Psoas muscle (tissue), 7 donors: ENCODE measurements at regions not wholly inside any gene's neighbourhood (a gene's known extent, or its start where the extent isn't known, plus 50 kb on each side); places are given as distances from the start of the nearest gene placed in this dataset.

Source experiments
- ATAC-seq, 4 donors: fragments of 200-7000 bp; cut with Tn5 transposase; one replicate each; pipeline ENCODE4 v1.9.1; 2020; ENCODE audit warnings: moderate library complexity in 3 of 4, mild to moderate bottlenecking in 2 of 4
- DNase-seq, 2 donors: peaks; one replicate each; pipeline ENCODE4 v3.0.0-alpha.2; 2020
- H3K27ac ChIP-seq: fragments of 200-600 bp; one replicate; pipeline ENCODE4 v1.8.0; 2022
- H3K27me3 ChIP-seq, 3 donors: fragments of 200-600 bp in 1 of 3; one replicate each; pipeline versions ENCODE4 v1.6.1 to v1.8.0; 2013 to 2022; ENCODE audit warnings: low read length in 2 of 3, mild to moderate bottlenecking in 2 of 3, moderate library complexity in 1 of 3; ENCODE audit not compliant: insufficient read depth in 3 of 3
- H3K36me3 ChIP-seq, 2 donors: fragments of 200-600 bp in 1 of 2; one replicate each; pipeline versions ENCODE4 v1.6.1 to v1.8.0; 2013 to 2022; ENCODE audit warnings: low read depth in 1 of 2, mild to moderate bottlenecking in 1 of 2, moderate library complexity in 1 of 2; ENCODE audit not compliant: insufficient read depth in 1 of 2
- H3K4me1 ChIP-seq: fragments of 200-600 bp; one replicate; pipeline ENCODE4 v1.8.0; 2022
- H3K4me3 ChIP-seq: fragments of 200-600 bp; one replicate; pipeline ENCODE4 v1.8.0; 2022; ENCODE audit warnings: mild to moderate bottlenecking
- H3K9me3 ChIP-seq: fragments of 200-600 bp; one replicate; pipeline ENCODE4 v1.8.0; 2022
- WGBS, 3 donors: extraction: QIAGEN DNeasy Blood & Tissue Kit; methylation state at CpG; one replicate each; pipeline versions ENCODE4 v1.1.6 to v1.1.7; 2013; 5-methylcytosine and 5-hydroxymethylcytosine counted together
- intact Hi-C, 2 donors: fragments of 100-400 bp; cut with DNase I; formaldehyde crosslinking; loops; one replicate each; pipeline versions ENCODE4 v1.11.0 to v1.14.2; 2022
- TF ChIP-seq, protein P1 (sequence below): fragments of 200-600 bp; IDR thresholded peaks from one replicate; pipeline ENCODE4 v1.8.0; 2022; ENCODE audit warnings: antibody characterized with exemption
- donor health status: healthy with polysubstance abuse.
- donor health status: DM: no; HTN: no; CAD: no; lungs with moderate emphysema.
- donor health status: Bipolar disorder and iron deficiency.
- donor health status: healthy.
- donor health status: DM: yes; HTN: yes; CAD: no.
- donor health status: DM: no; HTN: no; CAD: no.
- donor health status: DM: yes; HTN: yes; CAD: no.

DNA sequence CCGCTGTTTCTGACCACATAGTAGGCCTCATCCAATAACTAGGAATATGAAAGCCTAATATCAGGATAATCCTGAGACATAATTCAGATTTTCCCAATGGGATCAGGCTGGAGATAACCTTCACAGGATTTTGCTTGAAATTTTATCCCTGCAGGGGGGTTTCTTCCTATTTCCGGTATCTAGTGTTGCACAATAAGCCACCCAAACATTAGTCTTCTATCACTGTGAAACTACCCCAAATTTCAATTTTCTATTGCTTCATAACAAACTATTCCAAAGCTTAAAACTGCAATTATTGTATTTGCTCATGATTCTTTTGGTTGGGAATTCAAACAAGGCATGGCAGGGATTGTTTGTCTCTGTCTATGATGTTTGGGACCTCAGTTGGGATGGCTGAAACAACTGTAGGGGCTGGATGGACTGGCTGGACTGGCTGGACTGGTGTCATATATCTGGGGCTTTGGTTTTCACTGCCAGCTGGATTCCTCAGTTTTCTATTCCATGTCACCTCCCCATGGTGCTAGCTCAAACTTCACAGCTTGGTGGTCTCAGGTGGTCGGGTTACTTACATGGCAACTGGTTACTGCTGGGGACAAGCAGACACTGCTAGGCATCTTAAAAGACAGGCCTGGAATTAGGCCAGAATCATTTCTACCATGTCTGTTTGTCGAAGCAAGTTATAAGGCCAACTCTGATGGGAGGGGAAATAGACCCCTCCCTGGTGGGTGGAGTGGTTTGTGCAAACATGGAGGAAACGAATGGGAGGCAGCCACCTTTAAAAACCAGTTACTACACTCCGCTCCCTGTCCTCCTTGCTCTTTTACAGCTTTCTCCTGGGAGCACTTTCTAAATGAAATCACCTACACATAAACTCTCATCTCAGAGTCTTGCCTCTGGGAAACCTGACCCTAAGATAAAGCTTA is 88.2 kb upstream of the STT3B start:
- Histone ChIP-seq H3K27ac (no peak overlapping the region), H3K9me3 (no peaks in the 10 kb centered on the region), H3K27me3 (no peaks in the 10 kb centered on the region), H3K36me3 (no peaks in the 10 kb centered on the region), H3K4me3 (no peak overlapping the region), H3K4me1 (no peaks in the 10 kb centered on the region)
- ATAC-seq = no peak
- intact Hi-C loops = no loop called here
- WGBS, 3 donors = 65 to 80% (median 66%) methylated on average over 6 of the region's 6 CpGs
- TF ChIP-seq, protein P1, sequence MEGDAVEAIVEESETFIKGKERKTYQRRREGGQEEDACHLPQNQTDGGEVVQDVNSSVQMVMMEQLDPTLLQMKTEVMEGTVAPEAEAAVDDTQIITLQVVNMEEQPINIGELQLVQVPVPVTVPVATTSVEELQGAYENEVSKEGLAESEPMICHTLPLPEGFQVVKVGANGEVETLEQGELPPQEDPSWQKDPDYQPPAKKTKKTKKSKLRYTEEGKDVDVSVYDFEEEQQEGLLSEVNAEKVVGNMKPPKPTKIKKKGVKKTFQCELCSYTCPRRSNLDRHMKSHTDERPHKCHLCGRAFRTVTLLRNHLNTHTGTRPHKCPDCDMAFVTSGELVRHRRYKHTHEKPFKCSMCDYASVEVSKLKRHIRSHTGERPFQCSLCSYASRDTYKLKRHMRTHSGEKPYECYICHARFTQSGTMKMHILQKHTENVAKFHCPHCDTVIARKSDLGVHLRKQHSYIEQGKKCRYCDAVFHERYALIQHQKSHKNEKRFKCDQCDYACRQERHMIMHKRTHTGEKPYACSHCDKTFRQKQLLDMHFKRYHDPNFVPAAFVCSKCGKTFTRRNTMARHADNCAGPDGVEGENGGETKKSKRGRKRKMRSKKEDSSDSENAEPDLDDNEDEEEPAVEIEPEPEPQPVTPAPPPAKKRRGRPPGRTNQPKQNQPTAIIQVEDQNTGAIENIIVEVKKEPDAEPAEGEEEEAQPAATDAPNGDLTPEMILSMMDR = no peak
- no peak for DNase-seq

DNA sequence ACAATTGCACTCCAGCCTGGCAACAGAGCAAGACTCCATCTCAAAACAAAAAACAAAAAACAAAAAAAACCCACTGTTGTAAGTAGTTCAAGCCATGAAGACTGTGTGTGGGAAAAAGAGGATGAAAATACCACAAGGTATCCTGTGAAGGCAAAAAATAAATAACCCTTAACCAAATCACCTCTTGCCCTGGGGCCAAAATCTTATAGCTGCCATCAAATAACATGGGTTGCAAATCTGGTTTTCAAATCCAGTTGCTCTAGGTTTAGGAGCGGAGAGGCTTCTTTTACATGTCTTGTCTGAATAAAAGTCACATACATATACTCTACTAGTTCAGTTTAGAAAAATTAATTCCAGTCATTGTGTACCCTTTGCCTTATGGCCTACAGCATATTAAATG is 87.0 kb upstream of the STT3B start:
- H3K9me3 ChIP-seq = no peaks in the 10 kb centered on the region
- no peaks in the 10 kb centered on the region for H3K36me3 ChIP-seq
- H3K4me3 ChIP-seq = no peak overlapping the region
- DNase-seq (no peak), ATAC-seq (no peak)
- no peaks in the 10 kb centered on the region for H3K27me3 ChIP-seq
- 96 to 100% (median 97%) methylated on average over 1 of the region's 1 CpG for WGBS, 3 donors
- intact Hi-C loops = no loop called here
- H3K27ac ChIP-seq = no peak overlapping the region
- no peaks in the 10 kb centered on the region for H3K4me1 ChIP-seq
- TF ChIP-seq, protein P1 = no peak

DNA sequence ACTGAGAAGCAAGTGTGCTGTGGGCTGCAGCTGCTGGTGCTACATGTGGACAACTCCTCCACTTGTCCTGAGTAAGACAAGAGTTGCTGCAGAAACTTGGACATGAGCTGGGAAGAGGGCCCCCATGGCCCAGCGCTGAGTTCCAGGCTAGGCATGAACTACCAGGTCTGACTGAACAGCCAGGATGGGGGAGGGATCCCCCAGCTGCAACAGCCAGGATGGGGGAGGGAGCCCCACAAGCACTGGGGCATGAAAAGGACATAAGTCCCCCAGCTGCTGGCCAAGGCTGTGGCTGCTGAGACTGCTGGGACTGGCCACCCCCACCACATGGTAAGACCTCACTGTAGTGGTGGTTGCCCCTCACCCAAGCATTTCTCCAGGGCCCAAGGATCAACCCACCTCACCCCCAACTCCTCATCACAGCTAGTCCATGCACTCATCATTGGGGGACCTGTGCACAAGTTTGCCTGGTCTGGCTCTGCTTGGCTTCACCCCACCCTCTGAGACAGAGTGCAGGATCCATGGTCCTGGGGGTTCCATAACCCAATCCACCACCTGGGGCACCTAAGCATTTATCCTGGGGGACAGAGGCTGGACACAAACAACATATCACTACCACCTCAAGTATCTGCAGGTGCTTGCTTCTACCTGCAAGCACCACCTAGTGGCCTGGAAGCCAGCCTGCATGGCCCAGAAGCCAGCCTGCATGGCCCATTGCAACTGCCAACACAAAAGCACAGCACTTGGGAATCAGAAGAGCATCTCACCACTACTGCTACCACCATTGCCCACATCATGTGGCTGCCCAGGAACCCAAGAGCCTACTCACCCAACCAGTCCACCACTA is 84.5 kb upstream of the STT3B start:
- TF ChIP-seq, protein P1 = no peak
- Histone ChIP-seq H3K27me3 (no peaks in the 10 kb centered on the region), H3K36me3 (no peaks in the 10 kb centered on the region), H3K4me1 (no peaks in the 10 kb centered on the region), H3K27ac (no peak overlapping the region), H3K4me3 (no peak overlapping the region), H3K9me3 (no peaks in the 10 kb centered on the region)
- ATAC-seq = no peak
- no peak for DNase-seq
- intact Hi-C loops = no loop called here
- whole genome bisulfite sequencing, 3 donors = 90 to 100% (median 91%) methylated on average over 1 of the region's 1 CpG

DNA sequence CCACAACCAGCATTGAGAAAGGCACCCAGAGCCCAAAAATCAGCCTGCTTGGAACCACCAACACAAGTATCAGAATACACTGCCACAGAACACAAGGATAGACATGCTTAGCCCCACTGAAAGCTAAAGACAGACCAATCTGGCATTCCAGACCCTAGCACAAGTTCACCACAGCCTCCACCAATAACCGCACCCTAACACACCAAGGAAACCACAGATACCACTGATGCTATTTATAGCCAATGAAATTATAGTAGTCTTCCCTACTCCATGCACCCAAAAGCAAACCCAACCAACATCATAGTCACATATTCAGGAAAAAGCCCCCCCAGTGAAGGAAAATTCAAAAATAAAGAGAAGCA is 83.9 kb upstream of the STT3B start:
- TF ChIP-seq, protein P1 = no peak
- no peak for DNase-seq
- Histone ChIP-seq H3K9me3 (no peaks in the 10 kb centered on the region), H3K4me3 (no peak overlapping the region), H3K27ac (no peak overlapping the region), H3K4me1 (no peaks in the 10 kb centered on the region), H3K27me3 (no peaks in the 10 kb centered on the region), H3K36me3 (no peaks in the 10 kb centered on the region)
- WGBS, 3 donors = 80 to 95% (median 87%) methylated on average over 1 of the region's 1 CpG
- intact Hi-C loops = no loop called here
- no peak for ATAC-seq
